ENCODE measurements at regions not wholly inside any gene's neighbourhood (a gene's known extent, or its start where the extent isn't known, plus 50 kb on each side); places are given as distances from the start of the nearest gene placed in this dataset.

GRCh38 chr2:120638450-120638849 is 97.2 kb upstream of the GLI2 start:
- TF ChIP-seq POLR2A (IDR thresholded peaks at IDR 0.05) (no peak), CTCF (IDR thresholded peaks at IDR 0.05) (no peak)
